HFFc6 (cell line): ENCODE measurements at regions not wholly inside any gene's neighbourhood (a gene's known extent, or its start where the extent isn't known, plus 50 kb on each side); places are given as distances from the start of the nearest gene placed in this dataset.
"Not testable (repeated sequence)": the region's sequence is repeated elsewhere in the genome, so short reads cannot be mapped to it uniquely, and the experiment has no call there.

Experiments
- DNase-seq: peaks from one replicate; pipeline ENCODE4 v3.0.0-alpha.2; 2018
- H3K27ac Mint-ChIP-seq: 2 replicates; pipeline ENCODE4 v1.8.0; 2020; ENCODE audit warnings: mild to moderate bottlenecking, mixed read lengths
- H3K27me3 Mint-ChIP-seq: 2 replicates; pipeline ENCODE4 v1.8.0; 2021; ENCODE audit warnings: mild to moderate bottlenecking, moderate library complexity, mixed read lengths; ENCODE audit not compliant: insufficient read depth
- H3K36me3 Mint-ChIP-seq: 2 replicates; pipeline ENCODE4 v1.8.0; 2021; ENCODE audit warnings: low read depth, mixed read lengths
- H3K4me1 Mint-ChIP-seq: 2 replicates; pipeline ENCODE4 v1.8.0; 2020; ENCODE audit warnings: low read depth, mixed read lengths
- H3K4me3 Mint-ChIP-seq: 2 replicates; pipeline ENCODE4 v1.8.0; 2020; ENCODE audit warnings: mild to moderate bottlenecking, moderate library complexity, mixed read lengths
- H3K9me3 Mint-ChIP-seq: 2 replicates; pipeline ENCODE4 v1.8.0; 2020; ENCODE audit warnings: mild to moderate bottlenecking, mixed read lengths
- CTCF ChIP-seq: fragments of 200-600 bp; sonication (generic); IDR thresholded peaks from 2 replicates; pipeline ENCODE4 v1.5.0; 2021; ENCODE audit warnings: antibody characterized with exemption, mild to moderate bottlenecking

- H3K9me3 Mint-ChIP-seq: no peaks in the 10 kb centered on the region
- TF ChIP-seq CTCF: no peak
- H3K4me3 Mint-ChIP-seq: no peak overlapping the region
- no peaks in the 10 kb centered on the region for H3K36me3 Mint-ChIP-seq
- peaks cover 31% of the 10 kb centered on the region for H3K27me3 Mint-ChIP-seq
- H3K4me1 Mint-ChIP-seq: peaks cover 18% of the 10 kb centered on the region
- DNase-seq: no peak
- no peak overlapping the region for H3K27ac Mint-ChIP-seq
Observed at GRCh38 chr13:50247223-50247622, 232.0 kb downstream of the KCNRG start.

- H3K9me3 Mint-ChIP-seq: no peaks in the 10 kb centered on the region
- H3K4me3 Mint-ChIP-seq: no peak overlapping the region
- no peaks in the 10 kb centered on the region for H3K36me3 Mint-ChIP-seq
- no peak for DNase-seq
- H3K4me1 Mint-ChIP-seq: peaks cover 18% of the 10 kb centered on the region
- no peak overlapping the region for H3K27ac Mint-ChIP-seq
- H3K27me3 Mint-ChIP-seq: peaks cover 34% of the 10 kb centered on the region
- no peak for TF ChIP-seq CTCF
Observed at GRCh38 chr13:50248516-50249143, 233.4 kb downstream of the KCNRG start.

GRCh38 chr13:50249144-50249521, 233.9 kb downstream of the KCNRG start:
- peaks cover 34% of the 10 kb centered on the region for H3K27me3 Mint-ChIP-seq
- H3K4me3 Mint-ChIP-seq: no peak overlapping the region
- H3K36me3 Mint-ChIP-seq: no peaks in the 10 kb centered on the region
- peaks cover 14% of the 10 kb centered on the region for H3K4me1 Mint-ChIP-seq
- no peak for TF ChIP-seq CTCF
- no peaks in the 10 kb centered on the region for H3K9me3 Mint-ChIP-seq
- no peak for DNase-seq
- H3K27ac Mint-ChIP-seq: no peak overlapping the region

GRCh38 chr13:50250401-50250800, 235.2 kb downstream of the KCNRG start:
- Mint-ChIP-seq H3K4me3 (no peak overlapping the region), H3K9me3 (no peaks in the 10 kb centered on the region), H3K4me1 (peaks cover 2% of the 10 kb centered on the region), H3K27ac (no peak overlapping the region), H3K36me3 (no peaks in the 10 kb centered on the region), H3K27me3 (peaks cover 43% of the 10 kb centered on the region)
- DNase-seq: no peak
- no peak for TF ChIP-seq CTCF

GRCh38 chr13:50255639-50256038, 240.4 kb downstream of the KCNRG start:
- Mint-ChIP-seq H3K27ac (no peak overlapping the region), H3K9me3 (no peaks in the 10 kb centered on the region), H3K4me3 (no peak overlapping the region), H3K4me1 (no peaks in the 10 kb centered on the region), H3K27me3 (peaks cover 31% of the 10 kb centered on the region), H3K36me3 (no peaks in the 10 kb centered on the region)
- no peak for TF ChIP-seq CTCF
- DNase-seq: no peak

- H3K36me3 Mint-ChIP-seq, H3K27ac Mint-ChIP-seq, DNase-seq, H3K4me3 Mint-ChIP-seq, H3K9me3 Mint-ChIP-seq, H3K4me1 Mint-ChIP-seq: not testable (repeated sequence)
- peaks cover 27% of the 10 kb centered on the region for H3K27me3 Mint-ChIP-seq
Observed at GRCh38 chr13:50256536-50257321, 241.5 kb downstream of the KCNRG start.
